ENCODE measurements at regions not wholly inside any gene's neighbourhood (a gene's known extent, or its start where the extent isn't known, plus 50 kb on each side); places are given as distances from the start of the nearest gene placed in this dataset.

- ATAC-seq (ENCODE audit: insufficient read depth, low FRiP score), result no peak
- Histone ChIP-seq H3K9ac (ENCODE audit: insufficient read depth in 1 of 2, low read length in 2 of 2) (no peak overlapping the region), H3K27ac (ENCODE audit: low read depth in 1 of 2, low read length in 1 of 2) (no peak overlapping the region), H3K4me1 (ENCODE audit: control insufficient read depth in 5 of 5, insufficient read depth in 5 of 5, low read length in 5 of 5) (no peaks in the 10 kb centered on the region), H3K36me3 (ENCODE audit: control insufficient read depth in 4 of 4, insufficient read depth in 4 of 4, low read length in 4 of 4) (no peaks in the 10 kb centered on the region), H3K9me3 (ENCODE audit: control insufficient read depth in 4 of 4, insufficient read depth in 3 of 4, low read length in 3 of 4) (no peaks in the 10 kb centered on the region), H3K4me3 (no peak overlapping the region), H3K27me3 (ENCODE audit: control insufficient read depth in 3 of 3, insufficient read depth in 3 of 3, low read length in 2 of 3) (no peaks in the 10 kb centered on the region)
- DNase-seq, result no peak
- no peak for TF ChIP-seq CTCF (IDR thresholded peaks at IDR 0.05; ENCODE audit: control extremely low read depth, extremely low read depth)
- WGBS, 2 donors, result 88 to 93% methylated on average over 2 of the region's 2 CpGs
Measured at GRCh38 chr2:142725386-142725785, 152.1 kb upstream of the KYNU start.

- TF ChIP-seq CTCF (IDR thresholded peaks at IDR 0.05; ENCODE audit: control extremely low read depth, extremely low read depth), result no peak
- H3K9me3 ChIP-seq (ENCODE audit: control insufficient read depth in 4 of 4, insufficient read depth in 3 of 4, low read length in 3 of 4), result no peaks in the 10 kb centered on the region
- no peaks in the 10 kb centered on the region for H3K4me1 ChIP-seq (ENCODE audit: control insufficient read depth in 5 of 5, insufficient read depth in 5 of 5, low read length in 5 of 5)
- no peak overlapping the region for H3K27ac ChIP-seq (ENCODE audit: low read depth in 1 of 2, low read length in 1 of 2)
- no peaks in the 10 kb centered on the region for H3K27me3 ChIP-seq (ENCODE audit: control insufficient read depth in 3 of 3, insufficient read depth in 3 of 3, low read length in 2 of 3)
- H3K4me3 ChIP-seq, result no peak overlapping the region
- H3K36me3 ChIP-seq (ENCODE audit: control insufficient read depth in 4 of 4, insufficient read depth in 4 of 4, low read length in 4 of 4), result no peaks in the 10 kb centered on the region
- WGBS, 2 donors, result 60 to 84% methylated on average over 2 of the region's 2 CpGs
- no peak overlapping the region for H3K9ac ChIP-seq (ENCODE audit: insufficient read depth in 1 of 2, low read length in 2 of 2)
- ATAC-seq (ENCODE audit: insufficient read depth, low FRiP score) (no peak), DNase-seq (no peak)
Measured at GRCh38 chr2:142724713-142725349, 152.6 kb upstream of the KYNU start.

- Histone ChIP-seq H3K4me3 (no peak overlapping the region), H3K27ac (ENCODE audit: low read depth in 1 of 2, low read length in 1 of 2) (no peak overlapping the region), H3K4me1 (ENCODE audit: control insufficient read depth in 5 of 5, insufficient read depth in 5 of 5, low read length in 5 of 5) (no peaks in the 10 kb centered on the region), H3K27me3 (ENCODE audit: control insufficient read depth in 3 of 3, insufficient read depth in 3 of 3, low read length in 2 of 3) (no peaks in the 10 kb centered on the region), H3K36me3 (ENCODE audit: control insufficient read depth in 4 of 4, insufficient read depth in 4 of 4, low read length in 4 of 4) (no peaks in the 10 kb centered on the region), H3K9ac (ENCODE audit: insufficient read depth in 1 of 2, low read length in 2 of 2) (no peak overlapping the region), H3K9me3 (ENCODE audit: control insufficient read depth in 4 of 4, insufficient read depth in 3 of 4, low read length in 3 of 4) (no peaks in the 10 kb centered on the region)
- ATAC-seq (ENCODE audit: insufficient read depth, low FRiP score), result no peak
- DNase-seq, result no peak
- TF ChIP-seq CTCF (IDR thresholded peaks at IDR 0.05; ENCODE audit: control extremely low read depth, extremely low read depth), result no peak
Measured at GRCh38 chr2:142724186-142724585, 153.3 kb upstream of the KYNU start.

GRCh38 chr2:142723236-142723635 is 154.2 kb upstream of the KYNU start:
- H3K27ac ChIP-seq (ENCODE audit: low read depth in 1 of 2, low read length in 1 of 2), result no peak overlapping the region
- no peaks in the 10 kb centered on the region for H3K9me3 ChIP-seq (ENCODE audit: control insufficient read depth in 4 of 4, insufficient read depth in 3 of 4, low read length in 3 of 4)
- H3K4me1 ChIP-seq (ENCODE audit: control insufficient read depth in 5 of 5, insufficient read depth in 5 of 5, low read length in 5 of 5), result no peaks in the 10 kb centered on the region
- no peak for TF ChIP-seq CTCF (IDR thresholded peaks at IDR 0.05; ENCODE audit: control extremely low read depth, extremely low read depth)
- WGBS, 2 donors, result 77 to 94% methylated on average over 1 of the region's 1 CpG
- ATAC-seq (ENCODE audit: insufficient read depth, low FRiP score) (no peak), DNase-seq (no peak)
- H3K27me3 ChIP-seq (ENCODE audit: control insufficient read depth in 3 of 3, insufficient read depth in 3 of 3, low read length in 2 of 3), result no peaks in the 10 kb centered on the region
- no peaks in the 10 kb centered on the region for H3K36me3 ChIP-seq (ENCODE audit: control insufficient read depth in 4 of 4, insufficient read depth in 4 of 4, low read length in 4 of 4)
- H3K4me3 ChIP-seq, result no peak overlapping the region
- no peak overlapping the region for H3K9ac ChIP-seq (ENCODE audit: insufficient read depth in 1 of 2, low read length in 2 of 2)
